ENCODE measurements at regions not wholly inside any gene's neighbourhood (a gene's known extent, or its start where the extent isn't known, plus 50 kb on each side); places are given as distances from the start of the nearest gene placed in this dataset.
"Not testable (repeated sequence)": the region's sequence is repeated elsewhere in the genome, so short reads cannot be mapped to it uniquely, and the experiment has no call there.

- DNase-seq (ENCODE audit: low spot score): no peak
Observed at GRCh38 chr4:122973465-122973864, 51.1 kb upstream of the NUDT6 start.

DNA sequence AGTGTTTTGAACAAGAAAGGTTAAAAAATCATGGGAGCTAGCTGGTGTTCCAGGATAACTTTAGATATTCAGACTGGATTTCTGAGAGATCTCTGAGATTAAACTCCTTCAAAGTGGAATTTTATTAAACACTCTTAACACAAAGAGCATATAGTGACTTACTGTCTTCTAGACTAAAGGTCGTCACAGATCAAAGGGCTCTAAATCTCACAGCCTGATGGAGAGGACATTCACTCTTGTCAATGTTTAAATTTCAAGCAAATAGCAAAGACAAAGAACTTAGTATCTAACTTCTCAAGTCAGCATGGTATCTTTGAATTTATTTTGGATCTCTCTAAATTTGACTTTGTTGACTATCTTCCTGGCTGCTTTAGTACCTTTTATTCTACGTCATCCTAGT is 53.7 kb upstream of the NUDT6 start:
- no peak for DNase-seq (ENCODE audit: low spot score)

DNA sequence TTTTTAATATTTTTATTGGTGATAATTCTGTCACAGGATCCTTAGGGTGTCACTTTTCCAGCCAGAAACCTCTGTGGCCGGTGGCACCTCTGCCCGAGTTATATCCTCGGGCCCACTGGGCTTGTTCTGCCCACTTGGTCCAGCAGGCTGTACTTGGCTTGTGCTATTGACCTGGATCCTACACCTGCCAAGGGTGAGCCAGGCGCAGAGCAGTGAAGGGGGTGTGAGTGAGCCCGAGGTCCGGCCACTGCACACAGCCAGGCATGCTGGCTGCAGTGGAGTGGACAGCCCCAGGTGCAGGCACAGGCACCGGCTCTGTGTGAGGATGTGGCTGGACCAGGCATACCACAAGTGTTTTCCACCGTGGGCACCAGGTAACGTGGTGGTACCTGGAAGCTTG is 54.7 kb upstream of the NUDT6 start:
- DNase-seq (ENCODE audit: low spot score): no peak

DNA sequence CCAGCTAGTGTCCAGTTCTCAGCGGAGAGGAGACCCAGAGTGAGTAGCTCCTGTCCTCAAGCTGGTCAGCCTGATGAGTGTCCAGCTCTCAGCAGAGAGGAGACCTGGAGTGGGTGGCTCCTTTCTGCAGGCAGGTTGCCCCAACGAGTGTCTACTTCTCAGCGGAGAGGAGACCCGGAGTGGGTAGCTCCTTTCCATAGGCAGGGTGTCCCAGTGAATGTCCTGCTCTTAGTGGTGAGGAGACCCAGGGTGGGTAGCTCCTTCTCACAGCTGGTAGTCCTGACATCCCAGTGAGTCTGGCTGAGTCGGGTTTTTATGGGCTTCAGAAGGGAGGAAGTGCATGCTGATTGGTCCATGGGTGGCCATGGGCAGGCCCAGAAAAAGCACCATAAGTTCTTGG is 55.7 kb upstream of the NUDT6 start:
- no peak for DNase-seq (ENCODE audit: low spot score)

GRCh38 chr4:122978789-122979188 is 56.4 kb upstream of the NUDT6 start:
- DNase-seq (ENCODE audit: low spot score): no peak

GRCh38 chr4:122980860-122981259 is 58.5 kb upstream of the NUDT6 start:
- DNase-seq (ENCODE audit: low spot score): no peak

- no peak for DNase-seq (ENCODE audit: low spot score)
Observed at GRCh38 chr4:122988696-122989095, 66.3 kb upstream of the NUDT6 start.

GRCh38 chr4:122990891-122991290 is 68.5 kb upstream of the NUDT6 start:
- DNase-seq (ENCODE audit: low spot score): no peak

DNA sequence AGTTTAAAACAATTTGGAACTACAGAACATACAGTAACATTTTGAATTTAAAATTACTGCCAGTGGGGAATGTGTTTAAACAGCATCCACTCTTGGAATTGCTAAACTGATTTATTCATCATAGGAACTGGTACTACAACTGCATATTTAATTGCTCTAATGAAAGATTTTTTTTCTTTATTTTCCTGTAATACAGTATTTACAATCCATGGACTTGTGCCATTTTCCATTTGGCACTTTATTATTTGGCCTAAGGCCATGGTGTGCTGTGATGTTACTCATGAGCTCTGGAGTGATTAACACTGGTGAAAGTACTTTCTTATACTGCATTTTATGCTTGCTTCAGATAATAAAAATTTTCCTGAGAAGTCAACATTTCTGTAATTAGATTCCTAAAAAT is 69.7 kb upstream of the NUDT6 start:
- DNase-seq (ENCODE audit: low spot score): no peak

DNA sequence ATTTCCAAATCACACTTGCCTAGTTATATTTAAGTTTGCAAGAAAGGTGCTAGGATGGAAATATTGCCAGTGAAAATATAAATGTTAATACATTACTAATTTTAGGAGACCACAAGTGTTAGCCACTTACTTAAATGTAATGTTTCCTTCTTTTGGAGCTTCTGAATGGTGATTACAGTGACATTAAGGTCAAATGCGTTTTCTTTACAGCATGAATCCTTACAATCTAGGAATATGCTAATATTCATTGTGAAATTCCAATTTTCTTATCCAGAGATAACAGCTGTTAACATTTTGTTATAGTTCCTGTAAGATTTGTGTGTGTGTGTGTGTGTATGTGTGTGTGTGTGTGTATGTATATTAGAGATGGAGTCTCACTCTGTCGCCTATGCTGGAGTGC is 70.2 kb upstream of the NUDT6 start:
- DNase-seq (ENCODE audit: low spot score): no peak

- no peak for DNase-seq (ENCODE audit: low spot score)
Observed at GRCh38 chr4:122996350-122996749, 74.0 kb upstream of the NUDT6 start.

DNA sequence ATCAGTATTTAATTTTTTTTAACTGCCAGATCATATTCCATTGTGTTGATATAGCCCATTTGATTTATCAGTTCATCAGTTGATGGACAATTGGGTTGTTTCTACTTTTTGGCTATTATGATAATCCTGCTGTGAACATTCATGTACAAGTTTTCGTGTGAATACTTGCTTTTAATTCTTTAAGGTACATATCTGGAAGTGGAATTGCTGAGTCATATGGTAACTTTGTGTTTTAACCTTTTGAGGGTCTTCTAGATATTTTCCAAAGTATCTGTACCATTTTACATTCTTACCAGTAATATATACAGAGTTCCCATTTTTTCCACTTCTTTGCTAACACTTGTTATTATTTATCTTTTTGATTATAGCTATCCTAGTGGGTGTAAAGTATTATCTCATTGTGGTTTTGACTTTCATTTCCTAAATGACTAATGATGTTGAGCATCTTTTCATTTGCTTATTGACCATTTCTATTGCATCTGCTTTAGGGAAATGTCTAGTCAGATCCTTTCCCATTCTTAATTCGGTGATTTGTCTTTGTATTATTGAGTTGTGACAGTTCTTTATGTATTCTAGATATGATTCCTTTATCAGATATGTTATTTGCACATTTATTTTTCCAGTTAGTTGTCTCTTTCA is 75.2 kb upstream of the NUDT6 start:
- DNase-seq (ENCODE audit: low spot score): no peak

- not testable (repeated sequence) for DNase-seq (ENCODE audit: low spot score)
Observed at GRCh38 chr4:123004079-123004478, 81.7 kb upstream of the NUDT6 start.

- DNase-seq (ENCODE audit: low spot score): not testable (repeated sequence)
Observed at GRCh38 chr4:123005126-123005525, 82.7 kb upstream of the NUDT6 start.

DNA sequence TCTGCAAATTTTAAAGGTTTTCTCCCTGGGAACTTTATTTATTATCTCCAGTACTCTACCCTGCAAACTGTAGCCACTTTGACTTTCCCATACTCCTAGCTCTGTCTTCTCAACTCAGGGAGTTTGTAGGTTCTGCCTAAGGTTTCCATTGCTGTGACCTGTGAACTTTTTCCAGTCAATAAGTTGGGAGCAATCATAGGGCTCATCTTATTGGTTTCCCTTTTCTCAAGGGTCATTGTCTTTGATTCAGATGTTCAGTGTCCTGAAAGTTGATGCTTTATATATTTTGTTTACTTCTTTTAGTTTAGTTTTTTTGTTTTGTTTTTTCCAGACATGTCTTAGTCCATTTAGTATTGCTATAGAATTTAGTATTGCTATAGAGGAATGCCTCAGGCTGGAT is 85.3 kb upstream of the NUDT6 start:
- no peak for DNase-seq (ENCODE audit: low spot score)

DNA sequence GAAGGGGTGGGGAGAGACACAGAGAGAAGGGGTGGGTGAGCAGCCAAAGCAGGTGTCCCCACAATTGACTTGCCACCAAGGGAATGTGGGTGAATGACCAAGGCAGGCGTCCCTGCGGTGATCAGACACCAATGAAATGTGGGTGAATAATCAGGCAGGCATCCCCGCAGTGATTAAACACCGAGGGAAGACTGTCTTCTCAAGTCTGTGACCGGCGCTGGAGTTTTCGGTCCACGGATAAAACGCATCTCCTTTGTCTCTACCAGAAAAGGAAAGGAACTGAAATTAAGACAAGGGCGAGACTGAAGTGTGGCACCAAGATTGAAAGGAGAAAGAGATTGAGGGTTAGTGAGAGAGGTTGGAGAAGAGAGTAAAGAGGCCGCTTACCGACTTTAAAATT is 90.0 kb upstream of the NUDT6 start:
- not testable (repeated sequence) for DNase-seq (ENCODE audit: low spot score)

DNA sequence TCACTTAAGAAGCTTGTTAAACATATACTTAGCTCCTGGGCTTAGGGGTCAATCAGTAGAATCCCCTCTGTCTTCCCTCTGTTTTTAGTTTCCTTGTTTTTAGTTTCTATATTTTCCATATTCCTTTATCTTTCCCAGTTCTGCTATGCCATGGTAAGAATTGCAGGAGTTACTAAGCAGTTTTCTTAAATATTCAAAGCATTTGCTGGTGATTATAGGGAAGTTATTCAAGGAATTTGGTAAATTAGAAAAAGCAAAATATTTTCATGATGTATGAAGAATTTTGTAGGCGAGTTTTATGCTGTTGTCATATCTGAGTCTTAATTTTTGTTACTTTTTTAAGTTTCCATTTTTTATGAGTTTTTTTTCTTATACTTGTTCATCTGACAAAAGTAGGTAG is 91.6 kb upstream of the NUDT6 start:
- DNase-seq (ENCODE audit: low spot score): no peak

DNA sequence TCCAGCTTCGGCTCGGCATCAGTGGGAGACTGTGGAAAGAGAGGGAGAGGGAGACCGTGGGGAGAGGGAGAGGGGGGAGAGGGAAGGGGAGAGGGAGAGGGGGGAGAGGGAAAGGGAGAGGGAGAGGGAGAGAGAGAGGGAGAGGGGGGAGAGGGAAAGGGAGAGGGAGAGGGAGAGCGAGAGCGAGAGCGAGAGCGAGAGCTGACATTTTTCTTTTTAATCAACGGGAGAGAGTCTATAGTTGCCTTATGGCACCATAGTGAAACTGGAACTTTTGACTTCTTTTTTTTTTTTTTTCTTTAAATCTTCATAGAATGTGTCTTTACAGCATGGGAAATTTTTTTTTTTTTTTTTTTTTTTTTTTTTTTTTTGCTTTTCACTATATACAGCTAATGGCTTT is 94.7 kb upstream of the NUDT6 start:
- no peak for DNase-seq (ENCODE audit: low spot score)

GRCh38 chr4:123017636-123018395 is 95.4 kb upstream of the NUDT6 start:
- no peak for DNase-seq (ENCODE audit: low spot score)

DNA sequence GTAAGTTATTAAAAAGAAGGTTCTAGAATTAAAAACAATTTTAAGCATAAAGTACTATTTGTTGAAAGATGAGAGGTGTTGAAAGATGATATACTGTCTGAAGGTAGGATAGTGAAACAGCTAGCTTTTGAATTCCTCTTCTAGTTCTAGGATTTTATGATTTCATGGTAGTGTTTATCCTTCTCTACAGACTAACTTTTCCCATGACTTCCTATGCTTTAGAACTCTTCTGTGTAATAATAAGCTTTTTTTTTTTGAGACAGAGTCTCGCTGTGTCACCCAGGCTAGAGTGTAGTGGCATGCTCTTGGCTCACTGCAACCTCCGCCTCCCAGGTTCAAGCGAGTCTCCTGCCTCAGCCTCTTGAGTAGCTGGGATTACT is 96.0 kb upstream of the NUDT6 start:
- DNase-seq (ENCODE audit: low spot score): no peak

- no peak for DNase-seq (ENCODE audit: low spot score)
Observed at GRCh38 chr4:123020285-123020684, 97.9 kb upstream of the NUDT6 start.

DNA sequence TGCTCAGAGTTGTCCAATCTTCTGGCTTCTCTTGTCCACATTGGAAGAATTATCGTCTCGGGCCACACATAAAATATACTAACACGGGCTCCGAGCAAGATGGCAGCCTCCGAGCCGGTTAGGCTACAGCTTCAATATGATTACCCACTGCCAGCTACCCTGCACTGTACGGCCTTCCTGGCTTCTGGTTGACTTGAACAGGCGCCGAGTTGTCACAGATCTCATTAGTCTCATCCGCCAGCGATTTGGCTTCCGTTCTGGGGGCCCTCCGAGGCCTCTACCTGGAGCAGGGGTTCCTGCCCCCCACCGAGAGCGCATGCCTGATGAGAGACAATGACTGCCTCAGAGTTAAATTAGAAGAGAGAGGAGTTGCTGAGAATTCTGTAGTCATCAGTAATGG is 101.2 kb upstream of the NUDT6 start:
- no peak for DNase-seq (ENCODE audit: low spot score)

DNA sequence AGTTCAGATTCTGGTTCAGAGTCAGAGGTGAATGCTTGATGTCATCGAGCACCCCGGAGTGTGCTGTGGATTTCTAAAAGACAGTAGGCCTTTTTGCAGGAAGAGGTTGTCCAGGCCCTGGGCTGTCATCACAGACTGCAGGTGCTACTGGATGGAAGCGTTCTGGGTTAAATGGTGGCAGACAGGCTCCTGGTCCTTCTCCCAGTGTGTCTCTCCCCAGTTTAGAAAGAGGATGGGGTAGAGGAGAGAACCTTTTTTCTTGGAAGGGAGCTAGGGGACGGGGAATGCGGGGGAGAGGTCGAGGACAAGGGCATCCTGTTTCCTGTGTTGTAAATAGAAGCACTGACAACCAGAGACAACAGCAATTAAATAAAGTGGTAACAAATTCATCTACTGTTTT is 102.3 kb upstream of the NUDT6 start:
- no peak for DNase-seq (ENCODE audit: low spot score)

GRCh38 chr4:123025398-123025797 is 103.0 kb upstream of the NUDT6 start:
- DNase-seq (ENCODE audit: low spot score): no peak
